BJ (cell line): ENCODE measurements at regions not wholly inside any gene's neighbourhood (a gene's known extent, or its start where the extent isn't known, plus 50 kb on each side); places are given as distances from the start of the nearest gene placed in this dataset.
"Not testable (repeated sequence)": the region's sequence is repeated elsewhere in the genome, so short reads cannot be mapped to it uniquely, and the experiment has no call there.

Source experiments
- CTCF ChIA-PET: fragments of 350-600 bp; formaldehyde crosslinking; extraction: SDS; loops from one replicate; lab custom pipeline; 2021; ENCODE audit warnings: antibody characterized with exemption, inconsistent platforms; lab: Yijun Ruan, JAX
- POLR2A ChIA-PET: fragments of 300-600 bp; sonication (Branson Sonifier 250); formaldehyde crosslinking; extraction: SDS; loops from one replicate; lab custom pipeline; 2021; ENCODE audit warnings: antibody characterized with exemption; lab: Charles Lee
- DNase-seq: peaks from one replicate; pipeline ENCODE4 v3.0.0-alpha.2; 2011; ENCODE audit warnings: low read depth
- H3K27me3 ChIP-seq: 2 replicates; pipeline ENCODE4 v1.6.0; 2011; ENCODE audit warnings: low read length; ENCODE audit not compliant: control insufficient read depth, insufficient read depth
- H3K36me3 ChIP-seq: 2 replicates; pipeline ENCODE4 v1.5.1; 2011; ENCODE audit warnings: low read length; ENCODE audit not compliant: control insufficient read depth, insufficient read depth
- H3K4me3 ChIP-seq: 2 replicates; pipeline ENCODE4 v1.5.1; 2011; ENCODE audit warnings: low read depth, mild to moderate bottlenecking, control low read depth, low read length
- CTCF ChIP-seq: IDR thresholded peaks from 2 replicates; pipeline ENCODE4 v1.5.1; 2011; ENCODE audit warnings: low read depth, mild to moderate bottlenecking, control low read depth, inconsistent platforms, low read length, moderate library complexity; ENCODE audit not compliant: insufficient read depth

GRCh38 chr7:68707958-68708357, 890.3 kb upstream of the AUTS2 start:
- DNase-seq = no peak
- Histone ChIP-seq H3K4me3 (no peak overlapping the region), H3K27me3 (no peaks in the 10 kb centered on the region), H3K36me3 (no peaks in the 10 kb centered on the region)
- ChIA-PET CTCF (no interaction called here), POLR2A (no interaction called here)
- no peak for TF ChIP-seq CTCF

- Histone ChIP-seq H3K36me3 (no peaks in the 10 kb centered on the region), H3K4me3 (no peak overlapping the region), H3K27me3 (no peaks in the 10 kb centered on the region)
- CTCF ChIA-PET = no interaction called here
- TF ChIP-seq CTCF = no peak
- POLR2A ChIA-PET = no interaction called here
- DNase-seq = no peak
These were observed 885.2 kb upstream of the AUTS2 start for GRCh38 chr7:68712956-68713495.

- POLR2A ChIA-PET, H3K4me3 ChIP-seq, DNase-seq, H3K36me3 ChIP-seq, H3K27me3 ChIP-seq: not testable (repeated sequence)
- CTCF ChIA-PET = interaction anchor here (0.6 kb wide), 1 partner anchor 891 kb away, joined by 3 read pairs; no protein-coding TSS in a partner anchor
These were observed 884.1 kb upstream of the AUTS2 start for GRCh38 chr7:68714135-68714534.

GRCh38 chr7:68715907-68716306, 882.4 kb upstream of the AUTS2 start:
- H3K36me3 ChIP-seq = no peaks in the 10 kb centered on the region
- ChIA-PET CTCF (no interaction called here), POLR2A (no interaction called here)
- no peaks in the 10 kb centered on the region for H3K27me3 ChIP-seq
- no peak overlapping the region for H3K4me3 ChIP-seq
- TF ChIP-seq CTCF = no peak
- no peak for DNase-seq

- no peak overlapping the region for H3K4me3 ChIP-seq
- no peaks in the 10 kb centered on the region for H3K36me3 ChIP-seq
- H3K27me3 ChIP-seq = no peaks in the 10 kb centered on the region
- TF ChIP-seq CTCF = no peak
- ChIA-PET POLR2A (no interaction called here), CTCF (no interaction called here)
- DNase-seq = no peak
These were observed 881.1 kb upstream of the AUTS2 start for GRCh38 chr7:68717176-68717575.

GRCh38 chr7:68718097-68718551, 880.2 kb upstream of the AUTS2 start:
- CTCF ChIA-PET = no interaction called here
- no peak for DNase-seq
- POLR2A ChIA-PET = no interaction called here

More at GRCh38 chr7:68718097-68718551, 880.2 kb upstream of the AUTS2 start:
- no peaks in the 10 kb centered on the region for H3K27me3 ChIP-seq
- H3K4me3 ChIP-seq = no peak overlapping the region
- no peaks in the 10 kb centered on the region for H3K36me3 ChIP-seq
- TF ChIP-seq CTCF = no peak
